Kidney tubule cell (primary cell): ENCODE measurements at regions not wholly inside any gene's neighbourhood (a gene's known extent, or its start where the extent isn't known, plus 50 kb on each side); places are given as distances from the start of the nearest gene placed in this dataset.

Experiments used
- DNase-seq: peaks from one replicate; pipeline ENCODE4 v3.0.0-alpha.2; 2018; ENCODE audit warnings: low spot score

DNA sequence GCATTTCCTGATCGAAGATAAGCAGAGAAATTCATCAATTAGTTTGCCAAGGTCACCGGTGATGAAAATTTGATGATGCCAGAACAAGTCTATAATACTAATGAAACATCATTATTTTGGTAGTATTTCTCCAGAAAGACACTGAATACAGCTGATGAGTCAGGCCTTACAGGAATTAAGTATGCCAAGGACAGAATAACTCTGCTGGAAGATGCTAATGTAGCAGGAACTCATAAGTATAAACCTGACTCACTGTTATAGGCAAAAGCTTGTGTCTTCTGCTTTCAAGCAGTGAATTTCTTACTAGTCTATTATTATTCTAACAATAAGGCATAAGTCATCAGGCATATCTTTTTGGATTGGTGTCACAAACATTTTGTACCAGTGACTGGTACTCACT, 1825.1 kb upstream of the IGFBP7 start:
- DNase-seq = no peak

DNA sequence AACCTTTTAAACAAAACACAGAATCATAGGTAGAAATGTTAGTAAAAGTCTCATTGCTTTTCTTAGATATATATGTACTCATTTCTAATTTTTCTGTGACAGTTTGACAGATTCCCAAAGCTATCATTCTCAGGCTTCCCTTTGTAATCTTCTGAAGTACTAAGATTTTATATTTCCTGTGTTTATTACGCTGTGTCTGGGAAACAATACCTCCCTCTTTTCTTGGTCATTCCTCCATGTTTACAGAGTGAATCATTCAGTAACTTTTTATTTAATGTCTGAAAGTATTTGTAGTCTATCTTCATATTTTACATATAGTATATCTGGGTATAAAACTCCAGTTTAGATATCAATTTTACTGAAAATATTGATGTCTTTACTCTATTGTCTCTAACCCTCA, 1826.3 kb upstream of the IGFBP7 start:
- DNase-seq = no peak

DNA sequence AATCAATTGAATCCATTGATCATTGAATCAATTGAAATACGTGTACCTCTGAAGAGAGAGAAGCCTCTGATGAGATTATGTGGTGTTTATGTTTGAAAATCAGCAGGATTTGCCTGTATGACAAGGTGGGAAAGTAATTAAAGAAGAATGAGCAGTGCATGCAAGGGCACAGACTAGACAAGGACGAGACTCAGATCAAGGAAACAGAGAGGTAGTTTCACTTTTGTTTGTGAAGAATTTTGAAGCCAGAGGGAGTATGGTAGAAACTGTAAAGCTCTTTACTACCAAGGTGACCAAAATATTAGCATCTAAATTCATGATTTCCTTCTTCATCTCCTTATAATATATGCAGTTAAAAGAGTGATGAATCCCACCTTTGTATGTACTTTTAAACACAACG, 1830.0 kb upstream of the IGFBP7 start:
- DNase-seq = no peak

DNA sequence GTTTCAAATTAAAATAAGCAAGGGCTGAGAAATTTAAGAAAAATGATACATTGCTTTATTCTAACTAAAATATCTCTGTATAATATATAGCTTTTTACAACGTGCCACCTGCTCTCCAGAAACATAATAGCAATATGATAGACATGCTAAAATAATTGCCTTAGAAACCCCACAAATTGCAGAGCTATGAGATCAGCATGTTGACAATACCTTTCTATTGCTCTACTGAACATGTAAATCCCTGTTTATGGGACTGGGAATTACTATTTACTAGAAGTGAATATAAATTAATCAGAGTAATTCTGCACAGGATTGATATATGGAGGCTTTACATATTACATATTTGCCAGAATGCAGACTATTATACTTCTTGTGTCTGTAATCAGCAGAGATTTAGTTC, 1831.1 kb upstream of the IGFBP7 start:
- no peak for DNase-seq

DNA sequence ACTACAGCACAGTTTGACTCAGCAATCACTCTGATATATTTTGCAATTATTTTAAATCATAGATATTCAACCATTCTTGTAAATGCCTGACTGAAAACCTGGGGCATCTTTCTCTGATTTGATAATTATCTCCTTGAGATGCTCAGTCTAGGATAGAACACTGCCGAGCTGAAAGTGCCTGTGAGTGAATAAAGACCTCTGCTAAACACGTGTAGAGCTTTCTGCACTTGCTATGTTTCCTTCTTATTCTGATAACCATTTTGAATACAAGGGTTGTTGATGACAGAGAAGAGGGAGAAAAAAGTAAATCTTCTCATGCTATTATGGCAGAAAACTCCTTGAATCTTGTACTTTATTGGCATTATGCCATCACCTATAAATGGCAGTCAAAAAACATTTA, 1843.4 kb upstream of the IGFBP7 start:
- DNase-seq = no peak

DNA sequence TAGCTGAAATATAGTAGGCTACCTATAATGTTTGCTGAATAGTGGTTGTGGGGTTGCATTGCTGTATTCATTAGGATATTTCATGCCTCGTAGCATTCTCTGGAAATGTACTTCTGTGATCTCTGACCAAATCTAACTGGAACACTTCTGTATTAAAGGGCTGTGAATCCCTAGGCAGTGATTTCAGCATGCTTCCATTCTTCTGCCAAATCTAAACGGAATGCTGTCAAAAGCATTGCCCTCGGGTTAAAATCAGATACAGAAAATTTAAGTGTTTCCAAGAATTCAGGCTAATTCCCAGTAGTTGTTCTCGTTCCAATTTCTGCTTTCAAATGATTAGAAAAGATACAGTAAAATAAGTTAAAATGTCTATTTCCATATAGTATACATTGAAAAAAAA, 1847.5 kb upstream of the IGFBP7 start:
- no peak for DNase-seq

DNA sequence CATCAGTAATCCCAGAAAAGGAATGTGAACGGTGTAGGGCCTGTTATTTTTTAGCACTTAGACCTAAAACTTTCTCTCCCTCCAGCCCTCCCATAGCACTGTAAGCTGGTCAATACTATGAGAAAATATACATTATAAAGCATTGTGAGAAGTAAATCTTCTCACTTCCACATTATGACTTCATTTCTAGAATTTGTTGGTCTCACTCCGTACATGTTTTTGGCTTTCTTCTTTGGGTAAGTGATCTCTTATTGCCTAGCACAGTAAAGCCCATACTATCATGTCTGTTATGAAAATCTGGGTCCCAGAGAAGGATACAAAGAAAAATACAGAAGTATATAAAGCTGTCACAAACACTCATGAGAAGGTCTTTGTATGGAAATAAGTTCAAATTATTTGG, 1851.1 kb upstream of the IGFBP7 start:
- no peak for DNase-seq

DNA sequence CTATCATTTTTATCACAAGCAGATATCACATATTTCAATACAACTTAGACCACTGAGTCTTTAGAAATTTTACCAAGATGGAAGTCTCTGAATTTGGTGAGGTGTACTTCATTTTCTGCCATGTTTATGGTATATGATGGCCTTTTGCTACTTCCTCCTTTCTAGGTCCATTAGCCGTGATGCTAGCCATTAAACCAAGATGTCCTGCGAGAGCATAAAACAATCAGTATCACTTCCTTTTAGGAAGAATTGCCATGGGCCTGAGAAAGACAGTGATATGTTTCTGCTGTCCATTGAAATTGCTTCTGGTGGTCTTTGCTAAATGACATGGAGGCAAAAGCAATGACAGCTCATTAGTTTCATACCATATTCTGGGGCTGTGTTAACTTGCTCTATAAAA, 1851.7 kb upstream of the IGFBP7 start:
- no peak for DNase-seq

DNA sequence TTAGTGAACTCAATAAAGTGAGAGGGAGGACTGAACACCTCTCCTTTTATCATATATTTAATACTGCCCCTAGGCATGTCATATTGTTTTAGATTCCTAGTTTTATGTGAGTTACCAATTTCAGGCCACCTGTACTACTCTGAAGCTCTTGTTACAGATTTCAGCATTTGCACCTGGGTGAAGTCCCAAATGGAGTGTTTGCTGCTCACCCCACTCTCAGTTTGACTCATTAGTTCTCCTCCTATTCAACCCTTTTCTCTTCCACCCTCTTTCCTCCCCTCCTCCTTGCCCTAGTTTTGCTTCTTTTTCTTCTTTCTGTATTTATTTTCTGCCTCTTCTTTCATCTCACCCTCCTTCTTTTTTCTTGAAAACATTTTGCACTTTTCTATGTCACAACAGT, 1852.2 kb upstream of the IGFBP7 start:
- no peak for DNase-seq

DNA sequence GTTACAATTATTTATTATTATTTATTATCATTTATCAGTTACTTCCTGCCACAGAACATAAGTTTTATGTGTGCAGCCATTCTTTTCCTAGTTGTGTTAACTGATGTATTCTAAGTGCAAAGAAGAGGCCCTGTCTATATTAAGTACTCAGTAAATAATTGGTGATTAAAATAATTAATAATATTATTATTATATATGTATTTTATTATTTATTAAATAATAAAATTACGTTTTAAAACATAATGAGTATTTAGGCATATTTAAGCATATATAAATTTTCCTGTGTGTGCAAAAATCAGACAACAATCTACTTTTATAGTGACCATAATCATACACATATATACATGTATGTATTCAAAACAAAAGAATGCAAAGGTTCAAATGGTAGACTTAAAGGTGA, 1871.6 kb upstream of the IGFBP7 start:
- no peak for DNase-seq

DNA sequence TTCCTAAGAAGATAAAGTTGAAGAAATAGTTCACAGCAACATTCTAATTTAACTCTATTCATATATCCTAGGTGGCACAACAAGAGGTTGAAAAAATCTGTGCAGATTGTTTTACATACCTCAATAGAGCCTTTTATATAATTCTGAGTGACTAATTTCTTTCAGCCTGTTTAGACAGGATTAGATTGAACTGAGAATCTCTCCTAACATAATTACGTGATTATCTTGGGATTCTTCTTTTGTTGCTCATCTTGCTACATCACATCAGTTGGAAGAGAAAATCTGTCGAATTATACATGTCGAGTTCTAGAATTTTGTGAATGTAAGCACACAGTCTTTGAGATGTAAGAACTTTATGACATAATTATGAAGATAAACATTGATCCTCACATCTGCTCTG, 1873.7 kb upstream of the IGFBP7 start:
- no peak for DNase-seq

DNA sequence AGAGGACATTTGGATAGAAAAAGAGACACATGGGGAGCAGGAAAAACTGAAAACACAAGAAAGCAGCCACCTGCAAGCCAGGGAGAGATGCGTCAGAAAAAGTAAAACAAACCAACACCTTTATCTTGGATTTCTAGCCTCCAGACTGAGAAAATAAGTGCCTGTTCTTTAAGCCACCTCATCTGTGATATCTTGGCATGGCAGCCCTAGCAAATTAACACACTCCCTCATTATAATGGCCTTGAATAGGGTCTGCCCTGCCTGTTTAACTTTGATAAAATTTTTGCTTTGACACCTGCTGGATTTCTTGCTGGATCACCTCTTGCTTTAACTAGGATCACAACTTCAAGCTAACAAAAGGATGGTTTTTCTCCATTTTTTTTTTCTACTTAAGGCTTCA, 1892.0 kb upstream of the IGFBP7 start:
- DNase-seq = no peak

DNA sequence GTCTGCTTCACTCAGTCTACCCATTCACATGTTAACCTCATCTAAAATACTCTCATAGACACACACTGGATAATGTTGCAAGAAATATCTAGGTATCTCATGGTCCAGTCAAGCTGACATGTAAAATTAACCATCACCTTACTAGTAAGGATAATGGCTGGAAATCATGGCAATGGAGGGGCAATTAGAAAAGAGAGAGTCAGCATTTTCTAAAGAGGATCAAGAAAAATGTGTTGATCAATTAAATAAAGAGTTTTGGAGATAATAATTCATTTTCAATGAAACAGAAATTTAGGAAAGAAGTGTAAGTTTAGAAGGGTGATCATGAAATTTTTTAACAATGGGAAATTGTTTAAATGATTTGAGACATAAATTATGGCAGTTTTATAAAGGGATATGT, 1914.1 kb upstream of the IGFBP7 start:
- no peak for DNase-seq

DNA sequence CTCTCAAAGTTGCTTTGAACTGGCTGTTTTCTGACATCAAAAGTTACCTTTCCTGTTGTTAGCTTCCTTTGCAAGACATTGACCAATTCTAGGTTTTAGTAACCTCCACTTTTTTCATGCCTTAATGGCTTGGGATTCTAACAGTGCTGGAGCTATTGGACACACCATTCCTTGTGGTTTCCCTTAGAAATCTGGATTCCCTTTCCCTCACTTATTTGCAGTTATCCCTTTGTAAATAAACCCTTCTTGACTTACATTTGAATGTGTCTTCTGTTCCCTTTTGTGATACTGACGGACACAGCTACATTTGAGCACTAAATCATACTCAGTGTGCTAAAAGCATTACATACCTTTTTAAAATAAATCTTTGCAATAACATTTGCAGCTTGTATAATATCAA, 1927.6 kb upstream of the IGFBP7 start:
- no peak for DNase-seq

DNA sequence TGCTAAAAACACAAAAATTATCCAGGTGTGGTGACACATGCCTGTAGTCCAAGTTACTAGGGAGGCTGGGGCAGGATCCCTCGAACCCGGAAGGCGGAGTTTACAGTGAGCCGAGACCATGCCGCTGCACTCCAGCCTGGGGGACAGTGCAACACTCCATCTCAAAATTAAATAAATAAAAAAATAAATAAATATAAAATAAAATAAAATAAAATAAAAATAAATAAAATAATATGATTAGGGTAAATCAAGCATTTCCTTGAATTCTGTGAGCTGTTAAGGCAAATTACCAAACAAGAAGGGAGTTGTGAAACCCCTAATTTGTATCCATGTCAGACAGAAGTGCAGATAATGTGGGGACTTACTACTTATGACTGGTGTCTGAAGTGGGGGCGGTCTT, 1928.9 kb upstream of the IGFBP7 start:
- no peak for DNase-seq

DNA sequence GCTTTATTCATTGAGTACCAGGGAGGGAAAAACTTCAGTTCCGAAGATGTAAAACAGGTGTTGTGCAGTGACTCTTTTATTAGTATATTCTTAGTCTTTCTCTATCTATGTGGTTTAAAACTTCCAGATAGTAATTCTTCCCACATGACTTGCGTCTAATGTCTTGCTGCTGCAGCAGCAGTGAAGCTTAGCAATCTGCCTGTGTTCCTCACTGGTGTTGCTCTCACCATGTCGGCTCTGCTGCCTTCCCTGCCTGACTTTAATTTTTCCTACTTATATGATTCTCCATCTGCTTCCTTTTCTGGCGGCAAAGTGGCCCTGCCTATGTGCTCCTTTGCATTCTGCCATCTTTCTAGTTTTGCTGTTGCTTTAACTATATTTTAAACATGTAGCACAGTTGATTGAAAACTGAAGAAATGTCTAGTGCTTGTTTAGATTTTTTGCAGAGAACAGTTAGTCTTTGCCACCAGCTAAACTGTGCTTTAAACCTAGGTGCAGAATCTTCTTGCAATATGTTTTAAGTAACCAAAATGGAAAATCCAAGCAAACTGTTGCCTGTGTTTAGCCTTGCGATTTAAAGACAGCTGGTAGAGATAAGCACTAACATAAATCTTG, 1934.2 kb upstream of the IGFBP7 start:
- DNase-seq = no peak

DNA sequence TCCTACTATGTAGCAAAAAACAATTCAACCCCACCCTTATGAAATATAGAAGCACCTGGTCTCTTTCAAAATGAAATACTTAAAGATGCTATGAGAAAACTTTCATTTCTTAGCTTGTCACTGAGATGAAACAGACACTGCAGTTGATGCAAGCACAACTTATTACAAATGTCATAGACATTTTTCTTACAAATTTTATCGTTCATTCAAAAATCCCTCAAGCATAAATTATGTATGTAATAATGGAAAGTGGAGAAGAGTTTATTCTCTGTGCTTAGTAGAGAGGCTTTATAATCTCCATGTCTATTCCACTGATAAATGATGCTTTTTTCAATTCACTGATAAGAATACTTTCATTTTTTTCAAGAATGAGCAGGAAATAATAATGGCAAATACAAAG, 1943.9 kb upstream of the IGFBP7 start:
- no peak for DNase-seq

DNA sequence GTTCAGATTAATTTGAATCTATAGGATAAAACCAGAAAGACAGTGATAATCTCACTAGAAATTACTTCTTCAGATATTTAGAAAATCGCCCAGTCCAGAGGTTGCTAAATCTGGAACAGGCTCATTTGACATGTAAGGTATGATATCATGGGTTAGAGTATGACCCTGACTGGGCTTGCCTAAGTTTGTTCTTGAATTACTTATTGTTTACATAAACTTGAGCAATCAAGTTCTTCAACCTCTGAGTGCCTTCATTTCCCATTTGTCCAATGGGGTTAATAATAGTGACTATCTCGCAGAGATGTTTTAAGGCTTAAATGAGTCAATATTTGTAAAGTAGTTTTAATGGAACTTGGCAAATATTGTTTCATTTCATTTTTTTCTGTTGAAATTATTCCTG, 1947.6 kb upstream of the IGFBP7 start:
- no peak for DNase-seq

DNA sequence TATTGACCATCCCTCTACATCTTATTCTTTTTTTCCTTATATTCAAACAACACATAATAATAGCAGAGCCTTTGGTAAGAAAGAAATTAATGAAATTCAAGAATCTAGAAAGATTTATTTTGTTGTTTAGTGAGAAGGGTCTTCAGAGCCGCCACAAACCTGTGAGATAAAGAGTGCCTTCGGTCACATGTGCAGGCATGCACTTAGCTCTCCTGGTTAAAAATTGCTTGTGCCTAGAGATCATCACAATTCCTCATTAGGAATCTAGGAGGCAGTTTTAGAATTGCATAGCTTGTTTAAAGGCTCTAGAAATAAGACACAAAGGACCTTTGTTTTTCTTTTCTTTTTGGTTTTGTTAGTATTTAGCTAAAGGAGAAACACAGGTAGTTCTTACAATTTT, 1948.4 kb upstream of the IGFBP7 start:
- no peak for DNase-seq

DNA sequence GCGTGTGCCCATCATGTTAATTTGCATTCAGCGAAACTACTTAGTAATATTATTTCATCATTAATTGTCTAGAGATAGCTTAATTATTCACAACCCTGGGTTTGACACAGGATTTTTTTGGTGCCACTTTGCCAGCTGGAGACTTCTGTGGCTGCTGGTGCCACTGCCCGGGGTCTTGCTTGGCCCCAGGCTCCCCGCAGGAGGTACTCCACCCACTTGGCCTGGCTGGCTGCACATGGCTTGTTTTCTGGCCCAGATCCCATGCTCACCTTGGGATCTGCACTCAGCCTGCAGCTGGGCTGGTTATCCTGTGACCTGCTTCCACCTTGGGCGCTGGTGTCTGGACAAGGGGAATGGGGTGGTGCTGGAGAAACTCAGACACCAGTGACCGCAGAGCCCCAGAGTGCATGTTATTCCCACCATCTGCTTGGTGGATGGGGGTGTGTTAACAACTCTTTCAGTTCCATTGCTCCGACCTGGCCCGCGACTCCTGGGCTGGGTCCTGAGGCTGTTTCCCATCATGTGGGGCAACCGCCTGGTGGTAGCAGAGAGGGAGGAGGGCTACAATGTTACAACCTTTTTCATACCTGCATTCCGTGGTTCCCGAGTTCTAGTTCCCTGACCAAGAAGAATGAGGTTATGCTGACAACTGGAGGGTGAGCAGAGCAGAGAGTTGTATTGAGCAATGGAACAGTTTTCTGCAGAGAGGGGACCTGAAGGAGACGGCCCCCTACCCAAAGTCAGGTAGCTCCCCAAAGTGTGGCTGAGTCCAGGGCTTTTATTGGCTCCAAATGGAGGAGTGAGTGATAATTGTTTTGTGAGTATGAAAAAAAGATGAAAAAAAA, 1950.0 kb upstream of the IGFBP7 start:
- DNase-seq = no peak

DNA sequence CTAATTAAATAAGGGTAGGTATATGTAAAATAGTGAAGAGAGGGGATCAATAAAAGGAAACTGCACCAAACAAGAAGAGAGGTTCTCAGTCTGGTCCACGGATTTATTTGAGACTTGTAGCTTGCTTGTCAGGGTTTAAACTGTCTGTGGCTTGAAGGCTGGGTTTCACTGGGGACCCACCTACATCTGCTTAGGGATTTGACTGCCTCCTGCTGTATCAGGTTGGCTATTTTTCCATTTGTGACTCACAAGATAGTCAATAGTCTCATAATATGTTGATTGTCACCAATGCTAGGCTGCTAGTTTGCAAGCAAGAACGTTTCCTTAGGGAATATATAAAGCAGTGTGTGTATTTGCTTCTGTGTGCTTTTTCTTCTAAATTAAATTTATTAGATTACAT, 1950.7 kb upstream of the IGFBP7 start:
- no peak for DNase-seq

DNA sequence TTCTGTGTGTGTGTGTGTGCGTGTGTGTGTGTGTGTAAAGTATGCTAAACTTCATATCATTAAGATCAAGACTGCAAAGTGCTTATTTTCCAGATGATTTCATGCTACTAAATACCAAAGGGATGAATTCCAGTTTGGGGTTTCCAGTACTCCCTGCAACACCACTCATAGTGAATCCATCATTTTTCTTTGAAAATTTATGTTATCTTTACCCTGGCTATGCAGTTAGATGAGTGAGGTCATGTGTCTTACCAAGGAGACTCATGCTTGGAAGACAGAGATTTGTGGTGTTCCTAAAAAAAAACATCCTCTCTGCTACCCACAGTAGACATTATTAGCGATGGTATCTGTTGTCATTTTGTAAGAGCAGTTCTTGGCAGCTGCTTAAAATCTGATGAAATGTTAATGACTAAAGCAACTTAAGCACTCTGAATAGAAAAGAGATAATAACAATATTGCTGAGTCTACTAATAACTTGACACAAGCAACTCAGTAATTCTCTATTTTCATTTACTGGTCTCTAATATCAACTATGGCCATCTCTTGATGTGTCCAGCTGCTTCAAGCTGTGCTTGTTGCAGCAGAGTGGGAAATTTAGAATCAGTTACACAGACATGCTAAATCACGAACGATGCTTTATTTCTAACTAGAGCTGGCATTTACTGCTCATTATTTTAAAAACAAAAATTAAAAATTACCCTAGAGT, 1953.0 kb upstream of the IGFBP7 start:
- no peak for DNase-seq

DNA sequence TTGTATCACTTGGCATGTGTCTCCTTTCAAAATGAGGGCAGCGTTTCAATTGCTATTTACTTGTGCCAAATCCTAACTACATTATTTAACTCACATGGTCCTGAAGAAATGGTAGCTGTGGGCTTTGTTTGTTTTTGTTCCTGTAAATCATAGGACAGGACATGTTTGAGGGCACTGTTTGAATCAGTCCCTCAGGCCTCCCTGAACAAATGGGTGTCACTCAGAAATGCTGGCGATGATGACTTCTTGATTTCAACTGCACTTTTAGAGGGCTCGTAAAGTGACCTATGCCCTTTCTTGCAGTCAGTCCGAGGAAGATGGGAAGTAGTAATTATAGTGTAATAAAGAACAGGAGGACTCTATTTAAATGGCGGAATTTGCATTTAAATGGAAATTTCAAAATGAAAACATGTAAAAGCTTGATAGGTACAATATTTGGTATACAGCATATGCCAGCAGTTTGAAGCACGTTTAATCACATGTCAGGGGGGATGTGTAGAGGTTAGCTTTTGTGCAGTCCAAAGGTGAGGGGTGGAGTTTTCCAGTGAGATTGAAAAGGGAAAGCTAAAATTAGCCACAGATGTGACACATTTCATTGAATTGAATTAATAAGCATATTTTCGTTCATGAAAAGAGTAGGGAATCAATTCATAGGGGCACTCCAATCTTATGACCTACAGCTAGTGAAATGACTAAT, 1958.7 kb upstream of the IGFBP7 start:
- no peak for DNase-seq
